GM12892 (cell line): ENCODE measurements at regions not wholly inside any gene's neighbourhood (a gene's known extent, or its start where the extent isn't known, plus 50 kb on each side); places are given as distances from the start of the nearest gene placed in this dataset.

Experiments used
- POLR2A ChIP-seq: IDR thresholded peaks from 2 replicates; pipeline ENCODE4 v1.6.1; 2011; ENCODE audit warnings: low read depth, low read length, control low read depth
- POLR2AphosphoS5 ChIP-seq: IDR thresholded peaks from 2 replicates; pipeline ENCODE4 v1.6.1; 2011; ENCODE audit warnings: low read depth, low read length, control low read depth
- TAF1 ChIP-seq: IDR thresholded peaks from 2 replicates; pipeline ENCODE4 v1.6.1; 2011; ENCODE audit warnings: low read depth, mild to moderate bottlenecking, control low read depth, low read length, borderline replicate concordance

- TF ChIP-seq POLR2AphosphoS5 = no peak
- TF ChIP-seq POLR2A = no peak
- TF ChIP-seq TAF1 = no peak
Observed at GRCh38 chr13:78238911-78239310, 320.3 kb upstream of the EDNRB start.
